ENCODE measurements at regions not wholly inside any gene's neighbourhood (a gene's known extent, or its start where the extent isn't known, plus 50 kb on each side); places are given as distances from the start of the nearest gene placed in this dataset.

DNA sequence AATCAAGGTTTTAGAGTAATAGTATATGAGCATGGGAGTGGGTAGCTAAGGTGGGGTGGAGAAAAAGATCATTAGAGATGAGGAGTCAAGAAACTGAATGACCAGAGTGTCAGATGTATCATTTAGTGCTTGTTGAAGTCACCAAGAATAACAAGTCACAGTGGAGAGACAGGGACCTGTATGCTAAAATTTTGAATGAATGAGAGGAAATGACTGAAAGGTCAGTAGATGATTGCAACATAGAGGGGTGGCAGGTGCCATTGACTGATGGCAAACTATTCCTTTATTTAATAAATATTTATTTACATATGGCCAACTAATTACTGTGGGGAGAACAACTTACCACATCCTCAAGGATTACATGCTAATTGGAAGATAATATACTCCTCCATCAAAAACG lies 75.0 kb upstream of the ANKRD28 start:
- ATAC-seq = no peak

DNA sequence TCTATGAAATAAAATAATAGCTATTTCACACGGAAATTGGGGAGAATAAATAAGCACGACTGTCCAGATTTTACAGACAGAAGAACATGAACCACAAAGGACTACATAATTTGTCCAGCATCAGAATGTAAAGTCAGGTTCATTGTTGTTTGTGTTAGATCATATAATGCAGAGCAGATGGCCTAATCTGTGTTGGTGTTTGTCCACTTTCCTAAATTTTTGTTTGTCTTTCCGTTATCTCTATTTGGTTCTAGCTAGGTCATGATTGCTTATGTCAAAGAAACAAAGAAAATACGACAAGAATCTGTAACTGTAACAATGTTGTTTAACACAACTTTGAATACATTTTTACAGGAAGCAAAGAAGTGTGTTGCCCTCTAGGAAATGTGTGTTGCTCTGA lies 75.6 kb upstream of the ANKRD28 start:
- WGBS (ENCODE audit: missing lambda C conversion rate) = 24% methylated on average over 4 of the region's 4 CpGs
- DNase-seq (ENCODE audit: low read depth in 1 of 2, low spot score in 1 of 2) (no peak), ATAC-seq (no peak), FAIRE-seq (no peak)
- TF ChIP-seq ESRRA (IDR thresholded peaks at IDR 0.05; ENCODE audit: borderline replicate concordance, low read length) (no peak), KDM1A (IDR thresholded peaks at IDR 0.05; ENCODE audit: low read depth) (no peak), POLR2AphosphoS2 (conservative IDR thresholded peaks at IDR 0.05; ENCODE audit: low read length) (no peak), SMC3 (IDR thresholded peaks at IDR 0.05) (no peak), TP53 (CRISPR knock-in tag; IDR thresholded peaks at IDR 0.05) (no peak), SREBF2 (IDR thresholded peaks at IDR 0.05) (no peak), ZNF302 (CRISPR knock-in tag; IDR thresholded peaks at IDR 0.05) (no peak), ZC3H11A (IDR thresholded peaks at IDR 0.05) (no peak), RAD21 (conservative IDR thresholded peaks at IDR 0.05 in 1 of 2, IDR thresholded peaks at IDR 0.05 in 1 of 2) (no peak), JUN (IDR thresholded peaks at IDR 0.05) (no peak), ZFP36 (IDR thresholded peaks at IDR 0.05; ENCODE audit: borderline replicate concordance, partially characterized antibody) (no peak)
- TF ChIP-seq, protein P1, sequence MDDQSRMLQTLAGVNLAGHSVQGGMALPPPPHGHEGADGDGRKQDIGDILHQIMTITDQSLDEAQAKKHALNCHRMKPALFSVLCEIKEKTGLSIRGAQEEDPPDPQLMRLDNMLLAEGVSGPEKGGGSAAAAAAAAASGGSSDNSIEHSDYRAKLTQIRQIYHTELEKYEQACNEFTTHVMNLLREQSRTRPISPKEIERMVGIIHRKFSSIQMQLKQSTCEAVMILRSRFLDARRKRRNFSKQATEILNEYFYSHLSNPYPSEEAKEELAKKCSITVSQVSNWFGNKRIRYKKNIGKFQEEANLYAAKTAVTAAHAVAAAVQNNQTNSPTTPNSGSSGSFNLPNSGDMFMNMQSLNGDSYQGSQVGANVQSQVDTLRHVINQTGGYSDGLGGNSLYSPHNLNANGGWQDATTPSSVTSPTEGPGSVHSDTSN (IDR thresholded peaks at IDR 0.05) = no peak
- TF ChIP-seq, protein P2, sequence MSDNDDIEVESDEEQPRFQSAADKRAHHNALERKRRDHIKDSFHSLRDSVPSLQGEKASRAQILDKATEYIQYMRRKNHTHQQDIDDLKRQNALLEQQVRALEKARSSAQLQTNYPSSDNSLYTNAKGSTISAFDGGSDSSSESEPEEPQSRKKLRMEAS (IDR thresholded peaks at IDR 0.05) = no peak
- Histone ChIP-seq H3K4me1 (no peaks in the 10 kb centered on the region), H3K4me2 (no peak overlapping the region), H3K4me3 (no peak overlapping the region), H3K27ac (no peak overlapping the region), H3K9me3 (0 out of 3 replicates have a peak, but pooled peaks cover 3% of the 10 kb centered on the region)
- ChIA-PET CTCF (interaction anchor here (0.9 to 1.0 kb wide), 2 partner anchors 8 to 51 kb away, joined by 3 to 4 read pairs; no protein-coding TSS in a partner anchor), POLR2A (no interaction called here)

More for the DNA sequence above, 75.0 kb upstream of the ANKRD28 start:
- POLR2A ChIA-PET = no interaction called here
- DNase-seq (ENCODE audit: low read depth in 1 of 2, low spot score in 1 of 2) = no peak
- 33% methylated on average over 1 of the region's 1 CpG for WGBS (ENCODE audit: missing lambda C conversion rate)
- H3K27ac ChIP-seq = no peak overlapping the region
- no peak for TF ChIP-seq PHF8 (IDR thresholded peaks at IDR 0.05; ENCODE audit: borderline replicate concordance, low read depth)
- TF ChIP-seq, protein P3, sequence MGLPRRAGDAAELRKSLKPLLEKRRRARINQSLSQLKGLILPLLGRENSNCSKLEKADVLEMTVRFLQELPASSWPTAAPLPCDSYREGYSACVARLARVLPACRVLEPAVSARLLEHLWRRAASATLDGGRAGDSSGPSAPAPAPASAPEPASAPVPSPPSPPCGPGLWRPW (IDR thresholded peaks at IDR 0.05) = no peak
- TF ChIP-seq FOXS1 (CRISPR knock-in tag; IDR thresholded peaks at IDR 0.05) = no peak
- TF ChIP-seq JUNB (IDR thresholded peaks at IDR 0.05) = no peak
- TF ChIP-seq RCOR1 (IDR thresholded peaks at IDR 0.05; ENCODE audit: low read depth, low read length) = no peak
- no peak for TF ChIP-seq HDAC2 (IDR thresholded peaks at IDR 0.05)
- no peak for TF ChIP-seq FOSL2 (IDR thresholded peaks at IDR 0.05)
- TF ChIP-seq FOSL2 (CRISPR knock-in tag; IDR thresholded peaks at IDR 0.05) = no peak
- no peak for TF ChIP-seq POLR2A (IDR thresholded peaks at IDR 0.05; ENCODE audit: low read length)
- TF ChIP-seq HOXB13 (CRISPR knock-in tag; IDR thresholded peaks at IDR 0.05; ENCODE audit: low read depth) = no peak
- TF ChIP-seq, protein P4, sequence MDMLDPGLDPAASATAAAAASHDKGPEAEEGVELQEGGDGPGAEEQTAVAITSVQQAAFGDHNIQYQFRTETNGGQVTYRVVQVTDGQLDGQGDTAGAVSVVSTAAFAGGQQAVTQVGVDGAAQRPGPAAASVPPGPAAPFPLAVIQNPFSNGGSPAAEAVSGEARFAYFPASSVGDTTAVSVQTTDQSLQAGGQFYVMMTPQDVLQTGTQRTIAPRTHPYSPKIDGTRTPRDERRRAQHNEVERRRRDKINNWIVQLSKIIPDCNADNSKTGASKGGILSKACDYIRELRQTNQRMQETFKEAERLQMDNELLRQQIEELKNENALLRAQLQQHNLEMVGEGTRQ (IDR thresholded peaks at IDR 0.05) = no peak
- no peak for TF ChIP-seq MYC (IDR thresholded peaks at IDR 0.05; ENCODE audit: borderline replicate concordance, low read length)
- TF ChIP-seq ZC3H11A (IDR thresholded peaks at IDR 0.05) = no peak
- no peak for TF ChIP-seq NPAS2 (CRISPR knock-in tag; IDR thresholded peaks at IDR 0.05; ENCODE audit: borderline replicate concordance)
- CTCF ChIA-PET = interaction anchor here (1.0 kb wide), 1 partner anchor 52 kb away, joined by 3 read pairs; no protein-coding TSS in a partner anchor
- H3K4me1 ChIP-seq = no peaks in the 10 kb centered on the region
- FAIRE-seq = no peak
- no peak overlapping the region for H3K4me3 ChIP-seq
- H3K4me2 ChIP-seq = no peak overlapping the region
- 0 out of 3 replicates have a peak, but pooled peaks cover 3% of the 10 kb centered on the region for H3K9me3 ChIP-seq
